GM23338 (cell line): ENCODE measurements at regions not wholly inside any gene's neighbourhood (a gene's known extent, or its start where the extent isn't known, plus 50 kb on each side); places are given as distances from the start of the nearest gene placed in this dataset.

Source experiments
- ATAC-seq: fragments of 200-7000 bp; cut with Tn5 transposase; 3 replicates; pipeline ENCODE4 v1.9.1; 2020
- DNase-seq: peaks from one replicate; pipeline ENCODE4 v3.0.0-alpha.2; 2015; ENCODE audit warnings: low spot score
- H2AFZ ChIP-seq: fragments of 200-600 bp; sonication (generic); 2 replicates; pipeline ENCODE4 v1.8.0; 2016; ENCODE audit warnings: antibody characterized with exemption, mild to moderate bottlenecking, moderate library complexity
- H3F3A ChIP-seq: fragments of 200-600 bp; sonication (generic); replicated peaks from 2 replicates; pipeline ENCODE4 v1.8.0; 2017; ENCODE audit warnings: antibody characterized with exemption, mixed run types, low read depth
- H3K27ac ChIP-seq: fragments of 200-600 bp; sonication (generic); 2 replicates; pipeline ENCODE4 v1.6.1; 2016; ENCODE audit warnings: low read depth
- H3K27me3 ChIP-seq: fragments of 200-600 bp; sonication (generic); 2 replicates; pipeline ENCODE4 v1.8.0; 2016; ENCODE audit warnings: mild to moderate bottlenecking, mixed run types, moderate library complexity; ENCODE audit not compliant: insufficient read depth
- H3K36me3 ChIP-seq: fragments of 200-600 bp; sonication (generic); 2 replicates; pipeline ENCODE4 v1.8.0; 2016; ENCODE audit warnings: mild to moderate bottlenecking; ENCODE audit not compliant: insufficient read depth
- H3K4me1 ChIP-seq: fragments of 200-600 bp; sonication (generic); 2 replicates; pipeline ENCODE4 v1.8.0; 2016; ENCODE audit warnings: mild to moderate bottlenecking, moderate library complexity; ENCODE audit not compliant: insufficient read depth
- H3K4me2 ChIP-seq: fragments of 200-600 bp; sonication (generic); 2 replicates; pipeline ENCODE4 v1.7.1; 2017; ENCODE audit warnings: mixed run types
- H3K4me3 ChIP-seq: fragments of 200-600 bp; sonication (generic); 2 replicates; pipeline ENCODE4 v1.6.1; 2016; ENCODE audit warnings: mixed run types
- H3K79me2 ChIP-seq: fragments of 200-600 bp; sonication (generic); replicated peaks from 2 replicates; pipeline ENCODE4 v1.8.0; 2017; ENCODE audit warnings: mild to moderate bottlenecking; ENCODE audit not compliant: insufficient read depth
- H3K9me2 ChIP-seq: fragments of 200-600 bp; sonication (generic); 2 replicates; pipeline ENCODE4 v1.8.0; 2017; ENCODE audit not compliant: insufficient read depth
- H4K20me1 ChIP-seq: fragments of 200-600 bp; sonication (generic); replicated peaks from 2 replicates; pipeline ENCODE4 v1.8.0; 2017; ENCODE audit warnings: mild to moderate bottlenecking; ENCODE audit not compliant: insufficient read depth
- H3K27ac Mint-ChIP-seq: 2 replicates; pipeline ENCODE4 v1.8.0; 2020; ENCODE audit warnings: inconsistent platforms, mild to moderate bottlenecking, moderate library complexity, mixed read lengths
- H3K27me3 Mint-ChIP-seq: 3 replicates; pipeline ENCODE4 v1.8.0; 2022; ENCODE audit warnings: low read depth, mild to moderate bottlenecking, moderate library complexity, mixed read lengths, inconsistent platforms; ENCODE audit not compliant: insufficient read depth, poor library complexity
- H3K36me3 Mint-ChIP-seq: 3 replicates; pipeline ENCODE4 v1.8.0; 2021; ENCODE audit warnings: low read depth, mild to moderate bottlenecking, inconsistent platforms, moderate library complexity, mixed read lengths
- H3K4me1 Mint-ChIP-seq: 3 replicates; pipeline ENCODE4 v1.8.0; 2020; ENCODE audit warnings: mild to moderate bottlenecking, inconsistent platforms, mixed read lengths
- H3K4me3 Mint-ChIP-seq: 3 replicates; pipeline ENCODE4 v1.8.0; 2021; ENCODE audit warnings: moderate library complexity, mild to moderate bottlenecking, inconsistent platforms, mixed read lengths
- H3K9me3 Mint-ChIP-seq: 3 replicates; pipeline ENCODE4 v1.8.0; 2020; ENCODE audit warnings: moderate library complexity, mild to moderate bottlenecking, inconsistent platforms, mixed read lengths
- CREB1 ChIP-seq: fragments of 250-450 bp; sonication (Bioruptor Pico); IDR thresholded peaks from 2 replicates; pipeline ENCODE4 v1.5.0; 2020; ENCODE audit warnings: low read depth, mild to moderate bottlenecking, moderate library complexity
- CTCF ChIP-seq, 2 experiments: fragments of 200-600 bp in 1 of 2; sonication (generic) in 1 of 2; conservative IDR thresholded peaks; 2 replicates each; pipeline versions ENCODE4 v1.5.1 to v1.6.1; 2016 to 2017; ENCODE audit warnings: antibody characterized with exemption in 2 of 2, low read depth in 2 of 2, mild to moderate bottlenecking in 2 of 2, moderate library complexity in 1 of 2
- ETS1 ChIP-seq: IDR thresholded peaks from 2 replicates; pipeline ENCODE4 v1.6.1; 2016; ENCODE audit warnings: antibody characterized with exemption
- EZH2 ChIP-seq: fragments of 200-600 bp; sonication (generic); IDR thresholded peaks from one replicate; pipeline ENCODE4 v1.8.0; 2017; ENCODE audit warnings: antibody characterized with exemption, mild to moderate bottlenecking, low read depth; ENCODE audit not compliant: unreplicated experiment
- EZH2phosphoT487 ChIP-seq: fragments of 200-600 bp; sonication (generic); IDR thresholded peaks from one replicate; pipeline ENCODE4 v1.8.1; 2018; ENCODE audit warnings: antibody characterized with exemption; ENCODE audit not compliant: unreplicated experiment
- JUNB ChIP-seq: IDR thresholded peaks from one replicate; pipeline ENCODE4 v1.6.1; 2016; ENCODE audit warnings: antibody characterized with exemption; ENCODE audit not compliant: unreplicated experiment
- NANOG ChIP-seq: IDR thresholded peaks from 2 replicates; pipeline ENCODE4 v1.6.1; 2016; ENCODE audit warnings: antibody characterized with exemption, borderline replicate concordance
- POLR2AphosphoS5 ChIP-seq: IDR thresholded peaks from 2 replicates; pipeline ENCODE4 v1.6.1; 2016; ENCODE audit warnings: antibody characterized with exemption, low read depth
- STAT1 ChIP-seq: IDR thresholded peaks from one replicate; pipeline ENCODE4 v1.6.1; 2016; ENCODE audit warnings: antibody characterized with exemption; ENCODE audit not compliant: unreplicated experiment
- ZNF114 ChIP-seq: fragments of 250-450 bp; sonication (Bioruptor Pico); IDR thresholded peaks from 2 replicates; pipeline ENCODE4 v1.5.0; 2020; ENCODE audit warnings: mild to moderate bottlenecking, moderate library complexity
- ZNF331 ChIP-seq: fragments of 250-450 bp; sonication (Bioruptor Pico); IDR thresholded peaks from 2 replicates; pipeline ENCODE4 v1.5.0; 2020; ENCODE audit warnings: low read depth, mild to moderate bottlenecking, moderate library complexity
- TF ChIP-seq, protein P1 (sequence below): fragments of 250-450 bp; sonication (Bioruptor Pico); IDR thresholded peaks from 2 replicates; pipeline ENCODE4 v1.5.0; 2020; ENCODE audit warnings: mild to moderate bottlenecking, moderate library complexity
- TF ChIP-seq, protein P2 (sequence below): IDR thresholded peaks from one replicate; pipeline ENCODE4 v1.6.1; 2018; ENCODE audit warnings: antibody characterized with exemption; ENCODE audit not compliant: unreplicated experiment

DNA sequence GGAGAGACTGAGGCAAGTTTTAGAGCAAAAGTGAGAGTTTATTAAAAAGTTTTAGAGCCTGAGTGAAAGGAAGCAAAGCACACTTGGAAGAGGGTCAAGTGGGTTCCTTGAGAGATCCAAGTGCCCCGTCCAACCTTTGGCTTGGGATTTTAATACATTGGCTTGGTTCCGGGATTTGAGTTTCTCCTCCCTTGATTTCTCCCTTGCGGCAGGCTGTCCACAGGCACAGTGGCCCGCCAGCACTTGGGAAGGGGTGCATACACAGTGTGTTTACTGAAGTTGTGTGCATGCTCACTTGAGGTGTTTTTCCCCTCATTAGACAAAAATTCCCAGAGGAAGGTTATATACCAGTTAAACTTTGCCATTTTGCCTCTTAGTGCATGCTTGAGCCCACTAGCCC is 333.5 kb downstream of the PCDH18 start (continued):
- TF ChIP-seq ZNF331 (CRISPR knock-in tag): no peak

DNA sequence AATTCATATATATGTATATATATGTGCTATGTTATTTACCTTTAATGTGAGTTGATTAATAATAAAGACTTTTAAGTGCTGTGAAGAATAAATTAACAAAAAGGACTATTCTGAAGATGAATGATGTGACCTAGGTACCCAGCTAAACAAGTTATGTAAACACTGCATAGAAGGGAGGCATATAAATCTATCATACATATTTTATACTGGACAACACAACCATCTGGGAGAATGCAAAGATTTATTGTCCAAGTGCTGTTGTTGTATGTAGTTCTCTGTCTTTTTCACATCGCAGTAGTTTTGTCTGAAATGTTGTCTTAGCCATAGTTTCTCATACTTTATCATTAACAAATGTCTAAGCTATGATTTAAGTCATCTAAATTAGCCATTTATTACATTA is 337.6 kb downstream of the PCDH18 start:
- Mint-ChIP-seq H3K36me3 (no peaks in the 10 kb centered on the region; the same call in 2 of the 3 replicates), H3K9me3 (no peaks in the 10 kb centered on the region), H3K4me3 (no peak overlapping the region), H3K27ac (no peak overlapping the region), H3K4me1 (peaks cover 2% of the 10 kb centered on the region; the same call in 1 of the 3 replicates), H3K27me3 (no peaks in the 10 kb centered on the region)
- no peak overlapping the region for H3K4me3 ChIP-seq
- no peak overlapping the region for H2AFZ ChIP-seq
- DNase-seq (no peak), ATAC-seq (no peak)
- H3K36me3 ChIP-seq: no peaks in the 10 kb centered on the region
- no peak overlapping the region for H3K27ac ChIP-seq
- H3K9me2 ChIP-seq: no peaks in the 10 kb centered on the region
- no peaks in the 10 kb centered on the region for H3K4me1 ChIP-seq
- no peaks in the 10 kb centered on the region for H3K27me3 ChIP-seq
- H4K20me1 ChIP-seq: no peaks in the 10 kb centered on the region
- H3K4me2 ChIP-seq: no peak overlapping the region
- no peak for TF ChIP-seq EZH2
- TF ChIP-seq, protein P1, sequence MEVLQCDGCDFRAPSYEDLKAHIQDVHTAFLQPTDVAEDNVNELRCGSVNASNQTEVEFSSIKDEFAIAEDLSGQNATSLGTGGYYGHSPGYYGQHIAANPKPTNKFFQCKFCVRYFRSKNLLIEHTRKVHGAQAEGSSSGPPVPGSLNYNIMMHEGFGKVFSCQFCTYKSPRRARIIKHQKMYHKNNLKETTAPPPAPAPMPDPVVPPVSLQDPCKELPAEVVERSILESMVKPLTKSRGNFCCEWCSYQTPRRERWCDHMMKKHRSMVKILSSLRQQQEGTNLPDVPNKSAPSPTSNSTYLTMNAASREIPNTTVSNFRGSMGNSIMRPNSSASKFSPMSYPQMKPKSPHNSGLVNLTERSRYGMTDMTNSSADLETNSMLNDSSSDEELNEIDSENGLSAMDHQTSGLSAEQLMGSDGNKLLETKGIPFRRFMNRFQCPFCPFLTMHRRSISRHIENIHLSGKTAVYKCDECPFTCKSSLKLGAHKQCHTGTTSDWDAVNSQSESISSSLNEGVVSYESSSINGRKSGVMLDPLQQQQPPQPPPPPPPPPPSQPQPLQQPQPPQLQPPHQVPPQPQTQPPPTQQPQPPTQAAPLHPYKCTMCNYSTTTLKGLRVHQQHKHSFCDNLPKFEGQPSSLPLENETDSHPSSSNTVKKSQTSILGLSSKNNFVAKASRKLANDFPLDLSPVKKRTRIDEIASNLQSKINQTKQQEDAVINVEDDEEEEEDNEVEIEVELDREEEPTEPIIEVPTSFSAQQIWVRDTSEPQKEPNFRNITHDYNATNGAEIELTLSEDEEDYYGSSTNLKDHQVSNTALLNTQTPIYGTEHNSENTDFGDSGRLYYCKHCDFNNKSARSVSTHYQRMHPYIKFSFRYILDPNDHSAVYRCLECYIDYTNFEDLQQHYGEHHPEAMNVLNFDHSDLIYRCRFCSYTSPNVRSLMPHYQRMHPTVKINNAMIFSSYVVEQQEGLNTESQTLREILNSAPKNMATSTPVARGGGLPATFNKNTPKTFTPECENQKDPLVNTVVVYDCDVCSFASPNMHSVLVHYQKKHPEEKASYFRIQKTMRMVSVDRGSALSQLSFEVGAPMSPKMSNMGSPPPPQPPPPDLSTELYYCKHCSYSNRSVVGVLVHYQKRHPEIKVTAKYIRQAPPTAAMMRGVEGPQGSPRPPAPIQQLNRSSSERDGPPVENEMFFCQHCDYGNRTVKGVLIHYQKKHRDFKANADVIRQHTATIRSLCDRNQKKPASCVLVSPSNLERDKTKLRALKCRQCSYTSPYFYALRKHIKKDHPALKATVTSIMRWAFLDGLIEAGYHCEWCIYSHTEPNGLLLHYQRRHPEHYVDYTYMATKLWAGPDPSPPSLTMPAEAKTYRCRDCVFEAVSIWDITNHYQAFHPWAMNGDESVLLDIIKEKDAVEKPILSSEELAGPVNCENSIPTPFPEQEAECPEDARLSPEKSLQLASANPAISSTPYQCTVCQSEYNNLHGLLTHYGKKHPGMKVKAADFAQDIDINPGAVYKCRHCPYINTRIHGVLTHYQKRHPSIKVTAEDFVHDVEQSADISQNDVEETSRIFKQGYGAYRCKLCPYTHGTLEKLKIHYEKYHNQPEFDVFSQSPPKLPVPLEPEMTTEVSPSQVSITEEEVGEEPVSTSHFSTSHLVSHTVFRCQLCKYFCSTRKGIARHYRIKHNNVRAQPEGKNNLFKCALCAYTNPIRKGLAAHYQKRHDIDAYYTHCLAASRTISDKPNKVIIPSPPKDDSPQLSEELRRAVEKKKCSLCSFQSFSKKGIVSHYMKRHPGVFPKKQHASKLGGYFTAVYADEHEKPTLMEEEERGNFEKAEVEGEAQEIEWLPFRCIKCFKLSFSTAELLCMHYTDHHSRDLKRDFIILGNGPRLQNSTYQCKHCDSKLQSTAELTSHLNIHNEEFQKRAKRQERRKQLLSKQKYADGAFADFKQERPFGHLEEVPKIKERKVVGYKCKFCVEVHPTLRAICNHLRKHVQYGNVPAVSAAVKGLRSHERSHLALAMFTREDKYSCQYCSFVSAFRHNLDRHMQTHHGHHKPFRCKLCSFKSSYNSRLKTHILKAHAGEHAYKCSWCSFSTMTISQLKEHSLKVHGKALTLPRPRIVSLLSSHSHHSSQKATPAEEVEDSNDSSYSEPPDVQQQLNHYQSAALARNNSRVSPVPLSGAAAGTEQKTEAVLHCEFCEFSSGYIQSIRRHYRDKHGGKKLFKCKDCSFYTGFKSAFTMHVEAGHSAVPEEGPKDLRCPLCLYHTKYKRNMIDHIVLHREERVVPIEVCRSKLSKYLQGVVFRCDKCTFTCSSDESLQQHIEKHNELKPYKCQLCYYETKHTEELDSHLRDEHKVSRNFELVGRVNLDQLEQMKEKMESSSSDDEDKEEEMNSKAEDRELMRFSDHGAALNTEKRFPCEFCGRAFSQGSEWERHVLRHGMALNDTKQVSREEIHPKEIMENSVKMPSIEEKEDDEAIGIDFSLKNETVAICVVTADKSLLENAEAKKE: no peak
- no peak for TF ChIP-seq EZH2phosphoT487
- no peak for TF ChIP-seq CREB1 (CRISPR knock-in tag)
- TF ChIP-seq, protein P2, sequence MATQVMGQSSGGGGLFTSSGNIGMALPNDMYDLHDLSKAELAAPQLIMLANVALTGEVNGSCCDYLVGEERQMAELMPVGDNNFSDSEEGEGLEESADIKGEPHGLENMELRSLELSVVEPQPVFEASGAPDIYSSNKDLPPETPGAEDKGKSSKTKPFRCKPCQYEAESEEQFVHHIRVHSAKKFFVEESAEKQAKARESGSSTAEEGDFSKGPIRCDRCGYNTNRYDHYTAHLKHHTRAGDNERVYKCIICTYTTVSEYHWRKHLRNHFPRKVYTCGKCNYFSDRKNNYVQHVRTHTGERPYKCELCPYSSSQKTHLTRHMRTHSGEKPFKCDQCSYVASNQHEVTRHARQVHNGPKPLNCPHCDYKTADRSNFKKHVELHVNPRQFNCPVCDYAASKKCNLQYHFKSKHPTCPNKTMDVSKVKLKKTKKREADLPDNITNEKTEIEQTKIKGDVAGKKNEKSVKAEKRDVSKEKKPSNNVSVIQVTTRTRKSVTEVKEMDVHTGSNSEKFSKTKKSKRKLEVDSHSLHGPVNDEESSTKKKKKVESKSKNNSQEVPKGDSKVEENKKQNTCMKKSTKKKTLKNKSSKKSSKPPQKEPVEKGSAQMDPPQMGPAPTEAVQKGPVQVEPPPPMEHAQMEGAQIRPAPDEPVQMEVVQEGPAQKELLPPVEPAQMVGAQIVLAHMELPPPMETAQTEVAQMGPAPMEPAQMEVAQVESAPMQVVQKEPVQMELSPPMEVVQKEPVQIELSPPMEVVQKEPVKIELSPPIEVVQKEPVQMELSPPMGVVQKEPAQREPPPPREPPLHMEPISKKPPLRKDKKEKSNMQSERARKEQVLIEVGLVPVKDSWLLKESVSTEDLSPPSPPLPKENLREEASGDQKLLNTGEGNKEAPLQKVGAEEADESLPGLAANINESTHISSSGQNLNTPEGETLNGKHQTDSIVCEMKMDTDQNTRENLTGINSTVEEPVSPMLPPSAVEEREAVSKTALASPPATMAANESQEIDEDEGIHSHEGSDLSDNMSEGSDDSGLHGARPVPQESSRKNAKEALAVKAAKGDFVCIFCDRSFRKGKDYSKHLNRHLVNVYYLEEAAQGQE: no peak
- no peak for TF ChIP-seq CTCF (conservative IDR thresholded peaks at IDR 0.05; ENCODE audit: low read depth in 2 of 2)
- TF ChIP-seq NANOG: no peak
- TF ChIP-seq STAT1: no peak
- no peak for TF ChIP-seq JUNB
- TF ChIP-seq ZNF114: no peak
- no peak for TF ChIP-seq POLR2AphosphoS5
- TF ChIP-seq ZNF331 (CRISPR knock-in tag): no peak
- no peak for TF ChIP-seq ETS1
- no peaks in the 10 kb centered on the region for H3F3A ChIP-seq
- H3K79me2 ChIP-seq: no peaks in the 10 kb centered on the region
